ENCODE measurements at regions not wholly inside any gene's neighbourhood (a gene's known extent, or its start where the extent isn't known, plus 50 kb on each side); places are given as distances from the start of the nearest gene placed in this dataset.
"Not testable (repeated sequence)": the region's sequence is repeated elsewhere in the genome, so short reads cannot be mapped to it uniquely, and the experiment has no call there.

- H3K36me3 ChIP-seq (ENCODE audit: control insufficient read depth, insufficient read depth, low read length) = no peaks in the 10 kb centered on the region
- Mint-ChIP-seq H3K27ac (peak overlapping the region in 1 of 2 donors; percentile 19), H3K27me3 (ENCODE audit: low read depth in 2 of 2) (peaks cover 23 to 42% of the 10 kb centered on the region in 2 donors), H3K36me3 (no peaks in the 10 kb centered on the region), H3K4me1 (peaks cover under 1 to 7% of the 10 kb centered on the region in 2 donors), H3K9me3 (peaks cover 0 to 3% of the 10 kb centered on the region in 2 donors), H3K4me3 (no peak overlapping the region)
- no peak for TF ChIP-seq CTCF (IDR thresholded peaks at IDR 0.05)
- 62% methylated on average over 3 of the region's 3 CpGs for WGBS (ENCODE audit: insufficient coverage)
- peaks cover 2% of the 10 kb centered on the region for H3K27me3 ChIP-seq (ENCODE audit: control insufficient read depth, insufficient read depth, low read length)
- DNase-seq (no peak), ATAC-seq (no peak)
- no peak overlapping the region for H3K4me3 ChIP-seq (ENCODE audit: low read length)
- H3K4me1 ChIP-seq (ENCODE audit: control insufficient read depth, insufficient read depth, low read length) = peaks cover 12% of the 10 kb centered on the region
- no peaks in the 10 kb centered on the region for H3K9me3 ChIP-seq (ENCODE audit: control insufficient read depth, insufficient read depth, low read length)
- H3K27ac ChIP-seq (ENCODE audit: low read length) = no peak overlapping the region
- intact Hi-C loops (cut with micrococcal nuclease) = no loop called here
Measured at GRCh38 chr5:14998491-14998890, 126.9 kb upstream of the ANKH start.

DNA sequence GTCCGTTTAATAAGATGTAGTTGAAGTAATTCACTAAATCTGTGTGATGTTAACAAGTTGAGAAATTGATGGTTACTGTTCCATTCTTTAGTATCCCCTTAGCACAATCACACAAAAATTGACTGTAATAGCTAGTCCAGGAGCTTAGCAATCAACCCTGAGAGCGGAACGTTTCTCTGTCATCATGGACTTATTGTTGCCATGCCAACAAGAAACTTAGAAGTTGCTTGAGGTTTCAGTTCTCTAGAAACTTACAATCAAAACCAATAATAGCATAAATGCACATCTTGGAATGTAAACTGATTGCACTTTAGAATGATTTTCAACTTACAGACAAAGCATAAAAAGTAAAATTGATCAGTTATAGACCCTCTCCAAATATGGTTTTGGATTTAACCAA is 125.4 kb upstream of the ANKH start:
- no peaks in the 10 kb centered on the region for H3K36me3 Mint-ChIP-seq
- 31% methylated on average over 2 of the region's 3 CpGs for WGBS (ENCODE audit: insufficient coverage)
- ATAC-seq (no peak), DNase-seq (peak in 1 of 2 donors; percentile 30)
- H3K27ac Mint-ChIP-seq = no peak overlapping the region
- intact Hi-C loops (cut with micrococcal nuclease) = no loop called here
- H3K4me1 Mint-ChIP-seq = peaks cover 12 to 17% of the 10 kb centered on the region in 2 donors
- H3K27me3 Mint-ChIP-seq (ENCODE audit: low read depth in 2 of 2) = peaks cover 19 to 32% of the 10 kb centered on the region in 2 donors
- Histone ChIP-seq H3K9me3 (ENCODE audit: control insufficient read depth, insufficient read depth, low read length) (no peaks in the 10 kb centered on the region), H3K4me3 (ENCODE audit: low read length) (no peak overlapping the region), H3K4me1 (ENCODE audit: control insufficient read depth, insufficient read depth, low read length) (peaks cover 24% of the 10 kb centered on the region), H3K27ac (ENCODE audit: low read length) (no peak overlapping the region), H3K36me3 (ENCODE audit: control insufficient read depth, insufficient read depth, low read length) (no peaks in the 10 kb centered on the region), H3K27me3 (ENCODE audit: control insufficient read depth, insufficient read depth, low read length) (peaks cover 2% of the 10 kb centered on the region)
- no peak for TF ChIP-seq CTCF (IDR thresholded peaks at IDR 0.05)
- H3K9me3 Mint-ChIP-seq = peaks cover 0 to 3% of the 10 kb centered on the region in 2 donors
- no peak overlapping the region for H3K4me3 Mint-ChIP-seq

- H3K36me3 ChIP-seq (ENCODE audit: control insufficient read depth, insufficient read depth, low read length) = no peaks in the 10 kb centered on the region
- no peak for TF ChIP-seq CTCF (IDR thresholded peaks at IDR 0.05)
- peaks cover 2% of the 10 kb centered on the region for H3K27me3 ChIP-seq (ENCODE audit: control insufficient read depth, insufficient read depth, low read length)
- no peak overlapping the region for H3K27ac Mint-ChIP-seq
- H3K27me3 Mint-ChIP-seq (ENCODE audit: low read depth in 2 of 2) = peaks cover 14 to 22% of the 10 kb centered on the region in 2 donors
- no peak for DNase-seq
- H3K4me1 ChIP-seq (ENCODE audit: control insufficient read depth, insufficient read depth, low read length) = peaks cover 24% of the 10 kb centered on the region
- no peak overlapping the region for H3K4me3 Mint-ChIP-seq
- no peak for ATAC-seq
- H3K9me3 ChIP-seq (ENCODE audit: control insufficient read depth, insufficient read depth, low read length) = no peaks in the 10 kb centered on the region
- peaks cover 12 to 17% of the 10 kb centered on the region in 2 donors for H3K4me1 Mint-ChIP-seq
- no peak overlapping the region for H3K27ac ChIP-seq (ENCODE audit: low read length)
- 89% methylated on average over 3 of the region's 4 CpGs for WGBS (ENCODE audit: insufficient coverage)
- no peaks in the 10 kb centered on the region for H3K36me3 Mint-ChIP-seq
- H3K9me3 Mint-ChIP-seq = peaks cover 0 to 3% of the 10 kb centered on the region in 2 donors
- H3K4me3 ChIP-seq (ENCODE audit: low read length) = no peak overlapping the region
- intact Hi-C loops (cut with micrococcal nuclease) = no loop called here
Measured at GRCh38 chr5:14995229-14995628, 123.7 kb upstream of the ANKH start.

DNA sequence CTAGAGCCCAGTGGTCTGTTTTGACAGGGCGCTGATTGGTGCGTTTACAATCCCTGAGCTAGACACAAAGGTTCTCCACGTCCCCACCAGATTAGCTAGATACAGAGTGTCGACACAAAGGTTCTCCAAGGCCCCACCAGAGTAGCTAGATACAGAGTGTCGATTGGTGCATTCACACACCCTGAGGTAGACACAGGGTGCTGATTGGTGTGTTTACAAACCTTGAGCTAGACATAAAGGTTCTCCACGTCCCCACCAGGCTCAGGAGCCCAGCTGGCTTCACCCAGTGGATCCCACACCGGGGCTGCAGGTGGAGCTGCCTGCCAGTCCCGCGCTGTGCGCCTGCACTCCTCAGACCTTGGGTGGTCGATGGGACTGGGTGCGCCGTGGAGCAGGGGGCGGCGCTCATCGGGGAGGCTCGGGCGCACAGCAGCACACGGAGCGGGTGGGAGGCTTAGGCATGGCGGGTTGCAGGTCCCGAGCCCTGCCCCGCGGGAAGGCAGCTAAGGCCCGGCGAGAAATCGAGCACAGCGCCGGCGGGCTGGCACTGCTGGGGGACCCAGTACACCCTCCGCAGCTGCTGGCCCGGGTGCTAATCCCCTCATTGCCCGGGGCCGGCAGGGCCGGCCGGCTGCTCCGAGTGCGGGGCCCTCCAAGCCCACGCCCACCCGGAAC is 122.0 kb upstream of the ANKH start:
- Mint-ChIP-seq H3K27ac (peak overlapping the region; percentile 89 to 94), H3K4me1 (peaks cover 12 to 17% of the 10 kb centered on the region in 2 donors), H3K4me3 (peak overlapping the region; percentile 97)
- not testable (repeated sequence) for DNase-seq; ATAC-seq; H3K9me3 ChIP-seq (ENCODE audit: control insufficient read depth, insufficient read depth, low read length); H3K27me3 Mint-ChIP-seq (ENCODE audit: low read depth in 2 of 2); H3K27me3 ChIP-seq (ENCODE audit: control insufficient read depth, insufficient read depth, low read length); H3K9me3 Mint-ChIP-seq; H3K36me3 Mint-ChIP-seq; H3K36me3 ChIP-seq (ENCODE audit: control insufficient read depth, insufficient read depth, low read length)
- intact Hi-C loops (cut with micrococcal nuclease) = loop anchor here (2.0 kb wide), 1 partner anchor 123 kb away; the partner anchor contains the start of gene ANKH
- WGBS (ENCODE audit: insufficient coverage) = 91% methylated on average over 38 of the region's 40 CpGs
- H3K4me1 ChIP-seq (ENCODE audit: control insufficient read depth, insufficient read depth, low read length) = peaks cover 24% of the 10 kb centered on the region
- H3K27ac ChIP-seq (ENCODE audit: low read length) = peak overlapping the region; percentile 71
- peak overlapping the region; percentile 61 for H3K4me3 ChIP-seq (ENCODE audit: low read length)

GRCh38 chr5:14992751-14993458 is 121.3 kb upstream of the ANKH start:
- Mint-ChIP-seq H3K4me3 (peak overlapping the region; percentile 97), H3K4me1 (peaks cover 12% of the 10 kb centered on the region in 2 donors), H3K27ac (peak overlapping the region; percentile 89 to 94)
- H3K36me3 ChIP-seq (ENCODE audit: control insufficient read depth, insufficient read depth, low read length); H3K27me3 ChIP-seq (ENCODE audit: control insufficient read depth, insufficient read depth, low read length); H3K9me3 ChIP-seq (ENCODE audit: control insufficient read depth, insufficient read depth, low read length); H3K36me3 Mint-ChIP-seq; H3K9me3 Mint-ChIP-seq; H3K27me3 Mint-ChIP-seq (ENCODE audit: low read depth in 2 of 2): not testable (repeated sequence)
- intact Hi-C loops (cut with micrococcal nuclease) = loop anchor here (1.0 to 2.0 kb wide), 2 partner anchors 9 to 122 kb away; partner anchors contain the start of gene ANKH
- ATAC-seq (peak; percentile 93 to 98 (median 97)), DNase-seq (peak; percentile 45 to 94)
- H3K4me3 ChIP-seq (ENCODE audit: low read length) = peak overlapping the region; percentile 61
- peak overlapping the region; percentile 71 for H3K27ac ChIP-seq (ENCODE audit: low read length)
- 7% methylated on average over 28 of the region's 28 CpGs for WGBS (ENCODE audit: insufficient coverage)
- peaks cover 24% of the 10 kb centered on the region for H3K4me1 ChIP-seq (ENCODE audit: control insufficient read depth, insufficient read depth, low read length)

Data from natural killer cell (primary cell).